Ishikawa (cell line): ENCODE measurements at regions not wholly inside any gene's neighbourhood (a gene's known extent, or its start where the extent isn't known, plus 50 kb on each side); places are given as distances from the start of the nearest gene placed in this dataset.

Experiments used
- CEBPB ChIP-seq: IDR thresholded peaks from 2 replicates; pipeline ENCODE4 v1.6.1; 2012
- CREB1 ChIP-seq: IDR thresholded peaks from 2 replicates; pipeline ENCODE4 v1.6.1; 2012; ENCODE audit warnings: low read depth
- EGR1 ChIP-seq: IDR thresholded peaks from 2 replicates; pipeline ENCODE4 v1.6.1; 2012
- EP300 ChIP-seq: IDR thresholded peaks from 2 replicates; pipeline ENCODE4 v1.6.1; 2012; ENCODE audit warnings: borderline replicate concordance
- FOXM1 ChIP-seq: IDR thresholded peaks from 2 replicates; pipeline ENCODE4 v1.6.1; 2012; ENCODE audit warnings: low read depth, borderline replicate concordance
- NFIC ChIP-seq: IDR thresholded peaks from 2 replicates; pipeline ENCODE4 v1.6.1; 2012
- RAD21 ChIP-seq: IDR thresholded peaks from 2 replicates; pipeline ENCODE4 v1.6.1; 2012; ENCODE audit warnings: low read depth
- TAF1 ChIP-seq: IDR thresholded peaks from 2 replicates; pipeline ENCODE4 v1.6.1; 2012; ENCODE audit warnings: low read depth, mild to moderate bottlenecking
- TCF12 ChIP-seq: IDR thresholded peaks from 2 replicates; pipeline ENCODE4 v1.6.1; 2012; ENCODE audit warnings: low read depth
- TEAD4 ChIP-seq: IDR thresholded peaks from 2 replicates; pipeline ENCODE4 v1.6.1; 2012
- USF1 ChIP-seq: IDR thresholded peaks from 2 replicates; pipeline ENCODE4 v1.6.1; 2012
- YY1 ChIP-seq: IDR thresholded peaks from 2 replicates; pipeline ENCODE4 v1.6.1; 2012; ENCODE audit warnings: low read depth
- TF ChIP-seq, protein P1 (sequence below): IDR thresholded peaks from 2 replicates; pipeline ENCODE4 v1.6.1; 2012
- TF ChIP-seq, protein P2 (sequence below): IDR thresholded peaks from 2 replicates; pipeline ENCODE4 v1.6.1; 2012; ENCODE audit warnings: low read depth, mild to moderate bottlenecking

GRCh38 chr11:46210856-46211255, 66.6 kb upstream of the CREB3L1 start:
- no peak for TF ChIP-seq EP300
- TF ChIP-seq, protein P1, sequence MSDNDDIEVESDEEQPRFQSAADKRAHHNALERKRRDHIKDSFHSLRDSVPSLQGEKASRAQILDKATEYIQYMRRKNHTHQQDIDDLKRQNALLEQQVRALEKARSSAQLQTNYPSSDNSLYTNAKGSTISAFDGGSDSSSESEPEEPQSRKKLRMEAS, result no peak
- no peak for TF ChIP-seq EGR1
- no peak for TF ChIP-seq RAD21
- TF ChIP-seq CEBPB, result no peak
- TF ChIP-seq FOXM1, result no peak
- no peak for TF ChIP-seq YY1
- no peak for TF ChIP-seq NFIC
- TF ChIP-seq, protein P2, sequence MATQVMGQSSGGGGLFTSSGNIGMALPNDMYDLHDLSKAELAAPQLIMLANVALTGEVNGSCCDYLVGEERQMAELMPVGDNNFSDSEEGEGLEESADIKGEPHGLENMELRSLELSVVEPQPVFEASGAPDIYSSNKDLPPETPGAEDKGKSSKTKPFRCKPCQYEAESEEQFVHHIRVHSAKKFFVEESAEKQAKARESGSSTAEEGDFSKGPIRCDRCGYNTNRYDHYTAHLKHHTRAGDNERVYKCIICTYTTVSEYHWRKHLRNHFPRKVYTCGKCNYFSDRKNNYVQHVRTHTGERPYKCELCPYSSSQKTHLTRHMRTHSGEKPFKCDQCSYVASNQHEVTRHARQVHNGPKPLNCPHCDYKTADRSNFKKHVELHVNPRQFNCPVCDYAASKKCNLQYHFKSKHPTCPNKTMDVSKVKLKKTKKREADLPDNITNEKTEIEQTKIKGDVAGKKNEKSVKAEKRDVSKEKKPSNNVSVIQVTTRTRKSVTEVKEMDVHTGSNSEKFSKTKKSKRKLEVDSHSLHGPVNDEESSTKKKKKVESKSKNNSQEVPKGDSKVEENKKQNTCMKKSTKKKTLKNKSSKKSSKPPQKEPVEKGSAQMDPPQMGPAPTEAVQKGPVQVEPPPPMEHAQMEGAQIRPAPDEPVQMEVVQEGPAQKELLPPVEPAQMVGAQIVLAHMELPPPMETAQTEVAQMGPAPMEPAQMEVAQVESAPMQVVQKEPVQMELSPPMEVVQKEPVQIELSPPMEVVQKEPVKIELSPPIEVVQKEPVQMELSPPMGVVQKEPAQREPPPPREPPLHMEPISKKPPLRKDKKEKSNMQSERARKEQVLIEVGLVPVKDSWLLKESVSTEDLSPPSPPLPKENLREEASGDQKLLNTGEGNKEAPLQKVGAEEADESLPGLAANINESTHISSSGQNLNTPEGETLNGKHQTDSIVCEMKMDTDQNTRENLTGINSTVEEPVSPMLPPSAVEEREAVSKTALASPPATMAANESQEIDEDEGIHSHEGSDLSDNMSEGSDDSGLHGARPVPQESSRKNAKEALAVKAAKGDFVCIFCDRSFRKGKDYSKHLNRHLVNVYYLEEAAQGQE, result no peak
- no peak for TF ChIP-seq TAF1
- no peak for TF ChIP-seq TCF12
- TF ChIP-seq USF1, result no peak
- no peak for TF ChIP-seq TEAD4
- no peak for TF ChIP-seq CREB1
